H9 (cell line): ENCODE measurements at regions not wholly inside any gene's neighbourhood (a gene's known extent, or its start where the extent isn't known, plus 50 kb on each side); places are given as distances from the start of the nearest gene placed in this dataset.

ENCODE experiments used
- DNase-seq: peaks from one replicate; pipeline ENCODE4 v3.0.0-alpha.2; 2017
- H2AFZ ChIP-seq: one replicate; pipeline ENCODE4 v1.6.1; 2013; ENCODE audit warnings: mild to moderate bottlenecking, low read length, control low read depth, moderate library complexity
- H2AK5ac ChIP-seq: 2 replicates; pipeline ENCODE4 v1.6.1; 2013; ENCODE audit warnings: low read length, control low read depth, mixed read lengths; ENCODE audit not compliant: insufficient read length
- H2BK120ac ChIP-seq: one replicate; pipeline ENCODE4 v1.6.1; 2013; ENCODE audit warnings: low read depth, mild to moderate bottlenecking, low read length, control low read depth, inconsistent platforms; ENCODE audit not compliant: poor library complexity, severe bottlenecking
- H2BK12ac ChIP-seq: 2 replicates; pipeline ENCODE4 v1.6.1; 2013; ENCODE audit warnings: low read length, control low read depth, mixed read lengths, low read depth; ENCODE audit not compliant: insufficient read length
- H2BK15ac ChIP-seq: 2 replicates; pipeline ENCODE4 v1.6.1; 2013; ENCODE audit warnings: low read depth, low read length, control low read depth
- H2BK20ac ChIP-seq: one replicate; pipeline ENCODE4 v1.6.1; 2013; ENCODE audit warnings: low read depth, mild to moderate bottlenecking, low read length, control low read depth, inconsistent platforms; ENCODE audit not compliant: poor library complexity, severe bottlenecking
- H2BK5ac ChIP-seq: 2 replicates; pipeline ENCODE4 v1.6.1; 2013; ENCODE audit warnings: low read length, control low read depth, mixed read lengths; ENCODE audit not compliant: insufficient read length
- H3K14ac ChIP-seq: 2 replicates; pipeline ENCODE4 v1.6.1; 2013; ENCODE audit warnings: low read length, control low read depth; ENCODE audit not compliant: insufficient read depth
- H3K18ac ChIP-seq: 2 replicates; pipeline ENCODE4 v1.6.1; 2013; ENCODE audit warnings: low read depth, mild to moderate bottlenecking, mixed read lengths, low read length, control low read depth; ENCODE audit not compliant: insufficient read length
- H3K23ac ChIP-seq: 2 replicates; pipeline ENCODE4 v1.6.1; 2013; ENCODE audit warnings: low read length, control low read depth, mixed read lengths, low read depth; ENCODE audit not compliant: insufficient read length
- H3K23me2 ChIP-seq: 2 replicates; pipeline ENCODE4 v1.6.1; 2013; ENCODE audit warnings: low read depth, mild to moderate bottlenecking, mixed read lengths, low read length, control low read depth; ENCODE audit not compliant: insufficient read length, poor library complexity, severe bottlenecking
- H3K27ac ChIP-seq: 2 replicates; pipeline ENCODE4 v1.5.1; 2013; ENCODE audit warnings: low read length, control low read depth, mixed read lengths, low read depth; ENCODE audit not compliant: insufficient read length
- H3K27me3 ChIP-seq: 2 replicates; pipeline ENCODE4 v1.6.1; 2013; ENCODE audit warnings: low read length, control low read depth, inconsistent platforms; ENCODE audit not compliant: insufficient read depth
- H3K4ac ChIP-seq: 2 replicates; pipeline ENCODE4 v1.6.1; 2013; ENCODE audit warnings: low read depth, mild to moderate bottlenecking, control low read depth, inconsistent platforms, low read length, moderate library complexity
- H3K4me1 ChIP-seq: 2 replicates; pipeline ENCODE4 v1.6.1; 2013; ENCODE audit warnings: low read length, control low read depth, inconsistent platforms; ENCODE audit not compliant: insufficient read depth
- H3K4me2 ChIP-seq: 2 replicates; pipeline ENCODE4 v1.6.1; 2013; ENCODE audit warnings: low read length, control low read depth, mixed read lengths; ENCODE audit not compliant: insufficient read length, insufficient read depth
- H3K56ac ChIP-seq: 2 replicates; pipeline ENCODE4 v1.6.1; 2013; ENCODE audit warnings: low read depth, mild to moderate bottlenecking, mixed read lengths, low read length, control low read depth; ENCODE audit not compliant: insufficient read length
- H3K79me1 ChIP-seq: 2 replicates; pipeline ENCODE4 v1.6.1; 2013; ENCODE audit warnings: low read depth, mild to moderate bottlenecking, moderate library complexity, low read length, control low read depth, inconsistent platforms; ENCODE audit not compliant: insufficient read depth, poor library complexity, severe bottlenecking
- H3K79me2 ChIP-seq: 2 replicates; pipeline ENCODE4 v1.6.1; 2013; ENCODE audit warnings: low read length, control low read depth, inconsistent platforms; ENCODE audit not compliant: insufficient read depth
- H3K9ac ChIP-seq: 2 replicates; pipeline ENCODE4 v1.6.1; 2013; ENCODE audit warnings: low read length, control low read depth, mixed read lengths; ENCODE audit not compliant: insufficient read length; ENCODE audit errors: extremely low read depth
- H3K9me3 ChIP-seq: one replicate; pipeline ENCODE4 v1.6.1; 2013; ENCODE audit warnings: low read depth, low read length, inconsistent platforms; ENCODE audit not compliant: control insufficient read depth
- H3T11ph ChIP-seq: one replicate; pipeline ENCODE4 v1.6.1; 2013; ENCODE audit warnings: mild to moderate bottlenecking, low read length, control low read depth, inconsistent platforms
- H4K20me1 ChIP-seq: one replicate; pipeline ENCODE4 v1.6.1; 2013; ENCODE audit not compliant: control insufficient read depth, insufficient read length, insufficient read depth
- H4K5ac ChIP-seq: 2 replicates; pipeline ENCODE4 v1.6.1; 2013; ENCODE audit warnings: low read depth, mild to moderate bottlenecking, mixed read lengths, low read length, control low read depth; ENCODE audit not compliant: insufficient read length
- H4K8ac ChIP-seq: replicated peaks from 2 replicates; pipeline ENCODE4 v1.6.1; 2013; ENCODE audit warnings: low read length, control low read depth, mixed read lengths, low read depth; ENCODE audit not compliant: insufficient read length
- H4K91ac ChIP-seq: 2 replicates; pipeline ENCODE4 v1.6.1; 2013; ENCODE audit warnings: low read depth, mild to moderate bottlenecking, moderate library complexity, mixed read lengths, low read length, control low read depth; ENCODE audit not compliant: insufficient read length
- H3K27ac Mint-ChIP-seq, 3 experiments: 2 replicates in 2 of 3; 3 replicates in 1 of 3; pipeline ENCODE4 v1.8.0; 2020 to 2021; ENCODE audit warnings: mixed read lengths in 3 of 3, mild to moderate bottlenecking in 1 of 3, moderate library complexity in 1 of 3
- H3K27me3 Mint-ChIP-seq: 2 replicates; pipeline ENCODE4 v1.8.0; 2021; ENCODE audit warnings: low read depth, mild to moderate bottlenecking, moderate library complexity, mixed read lengths
- H3K36me3 Mint-ChIP-seq, 3 experiments: 2 replicates in 2 of 3; 3 replicates in 1 of 3; pipeline ENCODE4 v1.8.0; 2020 to 2021; ENCODE audit warnings: low read depth in 3 of 3, mixed read lengths in 3 of 3; ENCODE audit not compliant: insufficient read depth in 1 of 3
- H3K4me1 Mint-ChIP-seq, 2 experiments: 2 replicates each; pipeline ENCODE4 v1.8.0; 2020; ENCODE audit warnings: mixed read lengths in 2 of 2
- H3K4me3 Mint-ChIP-seq, 2 experiments: 2 replicates in 1 of 2; 3 replicates in 1 of 2; pipeline ENCODE4 v1.8.0; 2020 to 2021; ENCODE audit warnings: mild to moderate bottlenecking in 2 of 2, mixed read lengths in 2 of 2, moderate library complexity in 1 of 2
- H3K9me3 Mint-ChIP-seq, 2 experiments: 2 replicates in 1 of 2; 3 replicates in 1 of 2; pipeline ENCODE4 v1.8.0; 2020; ENCODE audit warnings: mild to moderate bottlenecking in 2 of 2, mixed read lengths in 2 of 2, moderate library complexity in 1 of 2
- TF ChIP-seq, protein P1 (sequence below): fragments of 200-600 bp; sonication (generic); conservative IDR thresholded peaks from 3 replicates; pipeline ENCODE4 v1.8.0; 2021; ENCODE audit warnings: antibody characterized with exemption, mild to moderate bottlenecking

DNA sequence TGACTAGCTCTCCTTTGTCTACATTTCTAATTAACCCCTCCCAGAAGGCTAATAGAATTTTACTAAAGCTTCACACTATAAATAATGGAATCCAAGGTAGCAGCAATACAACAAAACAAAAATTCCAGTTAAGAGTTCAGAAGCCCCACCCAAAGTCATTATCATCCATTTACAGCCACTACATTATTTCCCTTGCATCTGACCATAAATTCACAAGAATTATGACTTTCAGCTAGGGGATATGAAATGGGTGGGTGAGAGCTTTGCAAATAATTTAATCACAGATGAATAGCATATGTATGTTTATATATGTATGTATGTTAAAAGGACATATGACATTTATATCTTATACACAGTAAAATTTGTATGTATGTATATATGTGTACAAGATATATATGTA, 65.3 kb upstream of the PTGDR start:
- Histone ChIP-seq H3K56ac (no peak overlapping the region), H4K20me1 (no peaks in the 10 kb centered on the region), H3K9ac (no peak overlapping the region), H3T11ph (no peak overlapping the region), H4K5ac (no peak overlapping the region), H3K4me1 (no peaks in the 10 kb centered on the region), H3K18ac (no peak overlapping the region), H2AK5ac (no peak overlapping the region), H3K4ac (no peak overlapping the region), H3K23ac (no peak overlapping the region), H2AFZ (no peak overlapping the region), H2BK5ac (no peak overlapping the region), H3K27ac (no peak overlapping the region), H3K79me2 (no peaks in the 10 kb centered on the region), H2BK120ac (no peak overlapping the region), H3K79me1 (no peaks in the 10 kb centered on the region), H3K27me3 (no peaks in the 10 kb centered on the region), H2BK15ac (no peak overlapping the region), H3K14ac (no peak overlapping the region), H4K91ac (no peak overlapping the region), H2BK20ac (no peak overlapping the region), H2BK12ac (no peak overlapping the region), H3K23me2 (no peaks in the 10 kb centered on the region), H3K9me3 (no peaks in the 10 kb centered on the region), H4K8ac (no peak overlapping the region), H3K4me2 (no peak overlapping the region)
- Mint-ChIP-seq H3K9me3 (peaks cover 19 to 24% of the 10 kb centered on the region in 2 experiments), H3K27me3 (no peaks in the 10 kb centered on the region; the same call in 1 of the 2 replicates), H3K4me3 (no peak overlapping the region), H3K4me1 (peaks cover 3 to 4% of the 10 kb centered on the region in 2 experiments; a peak in 3 of 4 replicates), H3K36me3 (peaks cover 4 to 8% (median 4%) of the 10 kb centered on the region in 3 experiments; a peak in 6 of 7 replicates), H3K27ac (no peak overlapping the region)
- TF ChIP-seq, protein P1, sequence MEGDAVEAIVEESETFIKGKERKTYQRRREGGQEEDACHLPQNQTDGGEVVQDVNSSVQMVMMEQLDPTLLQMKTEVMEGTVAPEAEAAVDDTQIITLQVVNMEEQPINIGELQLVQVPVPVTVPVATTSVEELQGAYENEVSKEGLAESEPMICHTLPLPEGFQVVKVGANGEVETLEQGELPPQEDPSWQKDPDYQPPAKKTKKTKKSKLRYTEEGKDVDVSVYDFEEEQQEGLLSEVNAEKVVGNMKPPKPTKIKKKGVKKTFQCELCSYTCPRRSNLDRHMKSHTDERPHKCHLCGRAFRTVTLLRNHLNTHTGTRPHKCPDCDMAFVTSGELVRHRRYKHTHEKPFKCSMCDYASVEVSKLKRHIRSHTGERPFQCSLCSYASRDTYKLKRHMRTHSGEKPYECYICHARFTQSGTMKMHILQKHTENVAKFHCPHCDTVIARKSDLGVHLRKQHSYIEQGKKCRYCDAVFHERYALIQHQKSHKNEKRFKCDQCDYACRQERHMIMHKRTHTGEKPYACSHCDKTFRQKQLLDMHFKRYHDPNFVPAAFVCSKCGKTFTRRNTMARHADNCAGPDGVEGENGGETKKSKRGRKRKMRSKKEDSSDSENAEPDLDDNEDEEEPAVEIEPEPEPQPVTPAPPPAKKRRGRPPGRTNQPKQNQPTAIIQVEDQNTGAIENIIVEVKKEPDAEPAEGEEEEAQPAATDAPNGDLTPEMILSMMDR, result no peak
- DNase-seq, result no peak
